ENCODE measurements at regions not wholly inside any gene's neighbourhood (a gene's known extent, or its start where the extent isn't known, plus 50 kb on each side); places are given as distances from the start of the nearest gene placed in this dataset.
"Not testable (repeated sequence)": the region's sequence is repeated elsewhere in the genome, so short reads cannot be mapped to it uniquely, and the experiment has no call there.

- DNase-seq = no peak
Observed at GRCh38 chr11:70885281-70886231, 366.8 kb downstream of the SHANK2 start.

- DNase-seq = no peak
Observed at GRCh38 chr11:70886256-70886655, 366.1 kb downstream of the SHANK2 start.

GRCh38 chr11:70886676-70887541 lies 365.5 kb downstream of the SHANK2 start:
- no peak for DNase-seq

- no peak for DNase-seq
Observed at GRCh38 chr11:70887542-70887827, 364.9 kb downstream of the SHANK2 start.

DNA sequence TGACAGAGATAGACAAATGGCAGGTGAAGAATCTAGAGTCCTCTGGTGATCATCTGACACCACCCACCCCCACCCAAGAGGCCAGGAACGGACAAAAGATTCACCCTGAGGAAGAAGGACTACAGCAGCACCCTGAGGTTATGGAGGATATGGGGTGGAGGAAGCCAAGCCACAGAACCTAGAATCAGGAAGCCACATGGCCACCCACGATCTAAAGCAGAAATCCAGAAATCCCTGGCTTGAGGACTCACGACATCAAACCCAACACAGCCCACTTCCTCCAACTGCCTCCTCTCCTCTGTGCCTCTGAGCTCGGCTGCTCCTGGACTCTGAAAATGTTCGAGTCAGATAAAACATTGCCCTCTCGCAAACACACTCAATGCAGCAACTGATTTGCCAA lies 364.3 kb downstream of the SHANK2 start:
- DNase-seq = no peak

- no peak for DNase-seq
Observed at GRCh38 chr11:70889411-70889810, 363.0 kb downstream of the SHANK2 start.

DNA sequence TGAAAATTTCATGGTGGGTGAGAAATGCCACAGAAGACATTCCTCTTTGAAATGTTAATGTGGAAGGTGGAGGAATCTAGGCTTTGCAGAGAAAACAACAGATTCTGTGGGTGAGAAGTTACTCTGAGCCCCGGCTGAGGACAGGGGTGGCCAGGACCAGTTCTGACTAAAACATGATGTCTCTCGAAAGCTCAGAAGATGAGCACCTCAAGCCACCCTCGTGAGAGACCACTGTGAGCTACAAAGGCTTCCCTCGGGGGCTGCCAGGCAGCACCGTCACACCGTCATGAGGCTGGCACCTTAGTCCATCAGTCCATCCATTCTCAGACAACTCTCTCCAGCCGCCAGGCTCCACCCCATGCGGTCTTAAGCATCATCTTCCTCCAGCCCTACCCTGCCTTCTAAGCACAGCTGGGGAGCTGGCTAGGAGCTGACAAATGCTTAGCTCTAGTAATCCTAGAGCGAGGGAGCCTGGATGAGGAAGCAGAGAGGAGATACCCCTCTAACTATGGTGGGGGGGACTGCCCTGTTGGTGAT lies 360.5 kb downstream of the SHANK2 start:
- no peak for DNase-seq

DNA sequence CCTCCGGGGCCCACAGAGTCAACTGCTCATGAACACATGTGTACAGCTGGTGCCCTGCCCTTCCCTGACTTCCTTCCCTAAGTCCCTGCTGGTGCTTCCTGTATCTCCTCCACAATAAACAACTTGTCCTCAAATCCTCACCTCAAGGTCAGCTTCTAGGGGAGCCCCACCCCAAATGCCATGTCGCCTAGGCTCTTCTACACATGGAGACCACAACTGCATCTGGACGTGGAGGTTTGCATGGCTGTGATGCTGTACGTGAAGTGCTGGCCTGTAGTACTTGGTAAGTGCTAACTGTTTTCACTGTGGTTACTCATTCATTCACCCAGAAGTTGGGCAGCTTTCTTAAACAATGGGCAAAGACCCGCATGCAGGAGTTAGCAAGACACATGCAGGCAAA lies 359.5 kb downstream of the SHANK2 start:
- no peak for DNase-seq

GRCh38 chr11:70894566-70895365 lies 357.6 kb downstream of the SHANK2 start:
- no peak for DNase-seq

- no peak for DNase-seq
Observed at GRCh38 chr11:70895366-70895670, 357.1 kb downstream of the SHANK2 start.

- DNase-seq = no peak
Observed at GRCh38 chr11:70897429-70897828, 354.9 kb downstream of the SHANK2 start.

DNA sequence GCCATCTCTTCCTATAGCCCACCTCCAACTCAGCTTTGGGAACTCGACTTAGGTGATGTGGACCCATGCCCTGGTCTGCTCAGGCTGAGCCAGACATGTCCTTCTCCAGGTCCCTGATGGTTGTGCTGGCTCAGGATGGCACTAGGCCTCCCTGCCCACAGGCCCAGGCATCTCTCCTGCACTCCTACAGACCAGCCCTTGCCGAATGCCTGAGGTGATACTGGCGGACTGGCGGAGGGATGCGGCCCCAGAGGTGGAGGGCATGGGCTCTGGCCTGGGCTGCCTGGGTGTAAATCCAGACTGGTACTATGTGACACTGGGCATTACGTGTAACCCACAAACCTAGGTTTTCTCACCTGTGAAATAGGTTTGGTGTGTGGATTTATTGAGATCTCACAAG lies 352.8 kb downstream of the SHANK2 start:
- DNase-seq = no peak

- DNase-seq = peak; percentile 33
Observed at GRCh38 chr11:70900540-70900939, 351.8 kb downstream of the SHANK2 start.

DNA sequence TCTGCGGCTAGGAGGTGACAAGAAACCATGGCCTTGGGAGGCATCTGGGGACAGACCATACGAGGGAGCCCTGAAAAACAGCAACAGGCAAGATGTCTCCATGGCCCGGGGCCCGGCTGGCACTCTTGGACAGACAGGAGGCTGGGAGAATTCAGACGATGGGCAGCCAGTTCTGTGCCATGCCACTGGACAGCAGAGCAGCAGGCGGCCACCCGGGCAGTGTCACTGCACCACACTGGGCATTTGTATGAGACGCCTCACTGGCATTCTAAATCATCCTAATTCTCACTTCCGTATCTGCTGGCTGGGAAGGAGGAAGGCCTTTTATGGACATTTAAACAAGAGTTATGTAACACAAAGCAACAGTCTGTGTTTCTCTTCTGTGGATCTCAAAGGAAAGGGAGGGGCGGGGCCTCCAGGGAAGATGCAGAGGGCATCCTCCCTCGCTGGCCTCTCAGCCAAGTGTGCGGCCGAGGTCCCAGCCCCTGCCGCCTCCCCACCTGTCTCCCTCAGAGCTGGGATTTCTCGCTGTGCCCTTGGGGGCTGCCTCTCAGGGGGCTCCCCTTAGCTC lies 350.3 kb downstream of the SHANK2 start:
- no peak for DNase-seq

GRCh38 chr11:70903229-70903628 lies 349.1 kb downstream of the SHANK2 start:
- DNase-seq = not testable (repeated sequence)

GRCh38 chr11:70906101-70906500 lies 346.3 kb downstream of the SHANK2 start:
- no peak for DNase-seq

- DNase-seq = no peak
Observed at GRCh38 chr11:70908223-70908622, 344.2 kb downstream of the SHANK2 start.

- DNase-seq = no peak
Observed at GRCh38 chr11:70910835-70911234, 341.5 kb downstream of the SHANK2 start.

- peak; percentile 30 for DNase-seq
Observed at GRCh38 chr11:70912226-70912840, 340.0 kb downstream of the SHANK2 start.

GRCh38 chr11:70913715-70914231 lies 338.6 kb downstream of the SHANK2 start:
- DNase-seq = peak; percentile 97

- no peak for DNase-seq
Observed at GRCh38 chr11:70914496-70914895, 337.9 kb downstream of the SHANK2 start.

Measured in COR-L47 (cell line).